Hepatocyte (in vitro differentiated cells): ENCODE measurements at regions not wholly inside any gene's neighbourhood (a gene's known extent, or its start where the extent isn't known, plus 50 kb on each side); places are given as distances from the start of the nearest gene placed in this dataset.

ENCODE experiments used
- EZH2phosphoT487 ChIP-seq: fragments of 200-600 bp; sonication (generic); IDR thresholded peaks from one replicate; pipeline ENCODE4 v1.6.1; 2018; ENCODE audit warnings: antibody characterized with exemption, mild to moderate bottlenecking, low read depth, moderate library complexity; ENCODE audit not compliant: unreplicated experiment, severe bottlenecking
- TF ChIP-seq, protein P1 (sequence below): fragments of 200-600 bp; sonication (generic); IDR thresholded peaks from 2 replicates; pipeline ENCODE4 v1.5.1; 2016; ENCODE audit warnings: antibody characterized with exemption, mild to moderate bottlenecking; ENCODE audit not compliant: poor library complexity

GRCh38 chr22:33996824-33997223, 76.5 kb upstream of the LARGE1 start:
- TF ChIP-seq, protein P1, sequence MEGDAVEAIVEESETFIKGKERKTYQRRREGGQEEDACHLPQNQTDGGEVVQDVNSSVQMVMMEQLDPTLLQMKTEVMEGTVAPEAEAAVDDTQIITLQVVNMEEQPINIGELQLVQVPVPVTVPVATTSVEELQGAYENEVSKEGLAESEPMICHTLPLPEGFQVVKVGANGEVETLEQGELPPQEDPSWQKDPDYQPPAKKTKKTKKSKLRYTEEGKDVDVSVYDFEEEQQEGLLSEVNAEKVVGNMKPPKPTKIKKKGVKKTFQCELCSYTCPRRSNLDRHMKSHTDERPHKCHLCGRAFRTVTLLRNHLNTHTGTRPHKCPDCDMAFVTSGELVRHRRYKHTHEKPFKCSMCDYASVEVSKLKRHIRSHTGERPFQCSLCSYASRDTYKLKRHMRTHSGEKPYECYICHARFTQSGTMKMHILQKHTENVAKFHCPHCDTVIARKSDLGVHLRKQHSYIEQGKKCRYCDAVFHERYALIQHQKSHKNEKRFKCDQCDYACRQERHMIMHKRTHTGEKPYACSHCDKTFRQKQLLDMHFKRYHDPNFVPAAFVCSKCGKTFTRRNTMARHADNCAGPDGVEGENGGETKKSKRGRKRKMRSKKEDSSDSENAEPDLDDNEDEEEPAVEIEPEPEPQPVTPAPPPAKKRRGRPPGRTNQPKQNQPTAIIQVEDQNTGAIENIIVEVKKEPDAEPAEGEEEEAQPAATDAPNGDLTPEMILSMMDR: no peak
- no peak for TF ChIP-seq EZH2phosphoT487
